Stomach smooth muscle (tissue), 2 donors: ENCODE measurements at regions not wholly inside any gene's neighbourhood (a gene's known extent, or its start where the extent isn't known, plus 50 kb on each side); places are given as distances from the start of the nearest gene placed in this dataset.

ENCODE experiments used
- H3K27ac ChIP-seq: one replicate; pipeline ENCODE4 v1.7.0; 2013; ENCODE audit warnings: mild to moderate bottlenecking, low read length, inconsistent platforms
- H3K27me3 ChIP-seq, 2 donors: one replicate each; pipeline ENCODE4 v1.7.0; 2013; ENCODE audit warnings: low read length in 2 of 2; ENCODE audit not compliant: insufficient read depth in 2 of 2, control insufficient read depth in 1 of 2
- H3K36me3 ChIP-seq, 2 donors: one replicate each; pipeline ENCODE4 v1.7.0; 2013; ENCODE audit warnings: low read length in 2 of 2; ENCODE audit not compliant: control insufficient read depth in 2 of 2, insufficient read depth in 2 of 2
- H3K4me1 ChIP-seq: one replicate; pipeline ENCODE4 v1.7.0; 2013; ENCODE audit warnings: low read length; ENCODE audit not compliant: control insufficient read depth, insufficient read depth
- H3K4me3 ChIP-seq, 2 donors: one replicate each; pipeline ENCODE4 v1.7.0; 2013; ENCODE audit warnings: low read length in 2 of 2
- H3K9ac ChIP-seq, 2 donors: one replicate each; pipeline ENCODE4 v1.7.0; 2013; ENCODE audit warnings: low read length in 2 of 2, mild to moderate bottlenecking in 1 of 2
- H3K9me3 ChIP-seq, 2 donors: one replicate each; pipeline ENCODE4 v1.7.0; 2013; ENCODE audit warnings: low read length in 2 of 2; ENCODE audit not compliant: control insufficient read depth in 2 of 2
- donor health status: healthy.
- donor health status: Pancreatic carcinoma.

GRCh38 chr16:54585094-54585997 lies 298.8 kb upstream of the IRX3 start:
- H3K27ac ChIP-seq: no peak overlapping the region
- no peak overlapping the region for H3K4me3 ChIP-seq
- H3K27me3 ChIP-seq: peaks cover 4 to 10% of the 10 kb centered on the region in 2 donors
- no peak overlapping the region for H3K9ac ChIP-seq
- H3K9me3 ChIP-seq: peaks cover 0 to 3% of the 10 kb centered on the region in 2 donors
- no peaks in the 10 kb centered on the region for H3K36me3 ChIP-seq
- no peaks in the 10 kb centered on the region for H3K4me1 ChIP-seq

- peaks cover 4 to 10% of the 10 kb centered on the region in 2 donors for H3K27me3 ChIP-seq
- H3K4me3 ChIP-seq: no peak overlapping the region
- no peak overlapping the region for H3K9ac ChIP-seq
- H3K4me1 ChIP-seq: no peaks in the 10 kb centered on the region
- H3K36me3 ChIP-seq: no peaks in the 10 kb centered on the region
- H3K9me3 ChIP-seq: peaks cover 0 to 3% of the 10 kb centered on the region in 2 donors
- H3K27ac ChIP-seq: no peak overlapping the region
Observed at GRCh38 chr16:54584121-54584520, 297.5 kb upstream of the IRX3 start.

- H3K27me3 ChIP-seq: peaks cover 0 to 16% of the 10 kb centered on the region in 2 donors
- no peak overlapping the region for H3K27ac ChIP-seq
- peaks cover 0 to 3% of the 10 kb centered on the region in 2 donors for H3K9me3 ChIP-seq
- no peaks in the 10 kb centered on the region for H3K36me3 ChIP-seq
- no peaks in the 10 kb centered on the region for H3K4me1 ChIP-seq
- no peak overlapping the region for H3K4me3 ChIP-seq
- H3K9ac ChIP-seq: no peak overlapping the region
Observed at GRCh38 chr16:54582631-54583250, 296.2 kb upstream of the IRX3 start.

- Histone ChIP-seq H3K4me3 (no peak overlapping the region), H3K9me3 (peaks cover 0 to 3% of the 10 kb centered on the region in 2 donors), H3K27ac (no peak overlapping the region), H3K9ac (no peak overlapping the region), H3K27me3 (peaks cover 11 to 22% of the 10 kb centered on the region in 2 donors), H3K4me1 (peaks cover 3% of the 10 kb centered on the region), H3K36me3 (no peaks in the 10 kb centered on the region)
Observed at GRCh38 chr16:54579106-54579728, 292.6 kb upstream of the IRX3 start.

- Histone ChIP-seq H3K9me3 (peaks cover 0 to 3% of the 10 kb centered on the region in 2 donors), H3K9ac (no peak overlapping the region), H3K4me3 (no peak overlapping the region), H3K27ac (no peak overlapping the region), H3K4me1 (peaks cover 3% of the 10 kb centered on the region), H3K36me3 (no peaks in the 10 kb centered on the region), H3K27me3 (peaks cover 11 to 22% of the 10 kb centered on the region in 2 donors)
Observed at GRCh38 chr16:54577651-54578128, 291.1 kb upstream of the IRX3 start.

- Histone ChIP-seq H3K27me3 (peaks cover 11 to 22% of the 10 kb centered on the region in 2 donors), H3K27ac (no peak overlapping the region), H3K9ac (no peak overlapping the region), H3K4me3 (no peak overlapping the region), H3K4me1 (peaks cover 3% of the 10 kb centered on the region), H3K9me3 (peaks cover 0 to 3% of the 10 kb centered on the region in 2 donors), H3K36me3 (no peaks in the 10 kb centered on the region)
Observed at GRCh38 chr16:54576785-54577184, 290.2 kb upstream of the IRX3 start.

- no peaks in the 10 kb centered on the region for H3K36me3 ChIP-seq
- H3K9me3 ChIP-seq: no peaks in the 10 kb centered on the region
- H3K27me3 ChIP-seq: peaks cover 0 to 2% of the 10 kb centered on the region in 2 donors
- no peak overlapping the region for H3K4me3 ChIP-seq
- no peak overlapping the region for H3K9ac ChIP-seq
- no peak overlapping the region for H3K27ac ChIP-seq
- H3K4me1 ChIP-seq: no peaks in the 10 kb centered on the region
Observed at GRCh38 chr16:54568906-54569807, 282.6 kb upstream of the IRX3 start.

GRCh38 chr16:54564841-54565240 lies 278.3 kb upstream of the IRX3 start:
- Histone ChIP-seq H3K9me3 (no peaks in the 10 kb centered on the region), H3K4me1 (no peaks in the 10 kb centered on the region), H3K27me3 (peaks cover 0 to 1% of the 10 kb centered on the region in 2 donors), H3K9ac (no peak overlapping the region), H3K36me3 (no peaks in the 10 kb centered on the region), H3K4me3 (no peak overlapping the region), H3K27ac (no peak overlapping the region)

GRCh38 chr16:54554581-54554980 lies 268.0 kb upstream of the IRX3 start:
- Histone ChIP-seq H3K9me3 (peaks cover 0 to 3% of the 10 kb centered on the region in 2 donors), H3K36me3 (no peaks in the 10 kb centered on the region), H3K4me1 (no peaks in the 10 kb centered on the region), H3K27ac (no peak overlapping the region), H3K4me3 (no peak overlapping the region), H3K27me3 (peaks cover 0 to 2% of the 10 kb centered on the region in 2 donors), H3K9ac (no peak overlapping the region)

- H3K27ac ChIP-seq: no peak overlapping the region
- no peaks in the 10 kb centered on the region for H3K4me1 ChIP-seq
- H3K9ac ChIP-seq: no peak overlapping the region
- no peaks in the 10 kb centered on the region for H3K36me3 ChIP-seq
- H3K27me3 ChIP-seq: peaks cover 12 to 19% of the 10 kb centered on the region in 2 donors
- H3K4me3 ChIP-seq: no peak overlapping the region
- H3K9me3 ChIP-seq: peaks cover 2 to 3% of the 10 kb centered on the region in 2 donors
Observed at GRCh38 chr16:54548281-54548680, 261.7 kb upstream of the IRX3 start.
